Stimulated activated CD8-positive, alpha-beta memory T cell treated with anti-CD3 and anti-CD28 coated beads, Interleukin-15, amount 100 ng/mL, for 48 hours (primary cell): ENCODE measurements at regions not wholly inside any gene's neighbourhood (a gene's known extent, or its start where the extent isn't known, plus 50 kb on each side); places are given as distances from the start of the nearest gene placed in this dataset.
A peak's percentile ranks its signal among the peaks of the same experiment; 100 is the strongest.

Source experiments
- DNase-seq, 2 donors: peaks; one replicate each; pipeline ENCODE4 v3.0.0-alpha.2; 2020; ENCODE audit warnings: low read depth in 2 of 2

GRCh38 chr1:239879321-239880170 is 212.1 kb upstream of the FMN2 start:
- DNase-seq = no peak

GRCh38 chr1:239882967-239883366 is 208.7 kb upstream of the FMN2 start:
- no peak for DNase-seq

GRCh38 chr1:239884796-239885195 is 206.9 kb upstream of the FMN2 start:
- no peak for DNase-seq

- DNase-seq = no peak
These were observed 205.4 kb upstream of the FMN2 start for GRCh38 chr1:239886266-239886665.

GRCh38 chr1:239888639-239889038 is 203.0 kb upstream of the FMN2 start:
- no peak for DNase-seq

- no peak for DNase-seq
These were observed 199.9 kb upstream of the FMN2 start for GRCh38 chr1:239891621-239892358.

- no peak for DNase-seq
These were observed 199.1 kb upstream of the FMN2 start for GRCh38 chr1:239892602-239893001.

GRCh38 chr1:239893127-239893731 is 198.5 kb upstream of the FMN2 start:
- DNase-seq = no peak

GRCh38 chr1:239896569-239896968 is 195.1 kb upstream of the FMN2 start:
- no peak for DNase-seq

GRCh38 chr1:239896980-239897379 is 194.7 kb upstream of the FMN2 start:
- no peak for DNase-seq

- DNase-seq = no peak
These were observed 194.2 kb upstream of the FMN2 start for GRCh38 chr1:239897458-239897857.

GRCh38 chr1:239898062-239898730 is 193.5 kb upstream of the FMN2 start:
- peak; percentile 35 to 48 for DNase-seq

- no peak for DNase-seq
These were observed 191.9 kb upstream of the FMN2 start for GRCh38 chr1:239899747-239900146.

GRCh38 chr1:239906394-239906793 is 185.3 kb upstream of the FMN2 start:
- no peak for DNase-seq

GRCh38 chr1:239909898-239910297 is 181.8 kb upstream of the FMN2 start:
- no peak for DNase-seq

GRCh38 chr1:239912471-239912870 is 179.2 kb upstream of the FMN2 start:
- DNase-seq = no peak

GRCh38 chr1:239913141-239913585 is 178.5 kb upstream of the FMN2 start:
- no peak for DNase-seq

- no peak for DNase-seq
These were observed 176.9 kb upstream of the FMN2 start for GRCh38 chr1:239914751-239915231.

- no peak for DNase-seq
These were observed 173.0 kb upstream of the FMN2 start for GRCh38 chr1:239918634-239919033.

- no peak for DNase-seq
These were observed 171.5 kb upstream of the FMN2 start for GRCh38 chr1:239920214-239920613.

GRCh38 chr1:239922778-239923522 is 168.7 kb upstream of the FMN2 start:
- no peak for DNase-seq
